ENCODE measurements at regions not wholly inside any gene's neighbourhood (a gene's known extent, or its start where the extent isn't known, plus 50 kb on each side); places are given as distances from the start of the nearest gene placed in this dataset.

- POLR2A ChIA-PET, result no interaction called here
- H4K20me1 ChIP-seq (replicated peaks; ENCODE audit: control insufficient read depth, insufficient read depth, low read length), result no peaks in the 10 kb centered on the region
- ATAC-seq (no peak), FAIRE-seq (no peak), DNase-seq (ENCODE audit: extremely low read depth in 1 of 4, low spot score in 3 of 4) (no peak)
- no peak overlapping the region for H3K9ac ChIP-seq (ENCODE audit: insufficient read depth in 1 of 2, low read depth in 2 of 2, low read length in 2 of 2)
- H3K4me3 ChIP-seq, result no peak overlapping the region
- TF ChIP-seq ZNF316 (IDR thresholded peaks at IDR 0.05), result no peak
- TF ChIP-seq CBX8 (IDR thresholded peaks at IDR 0.05; ENCODE audit: borderline replicate concordance, extremely low read depth, low read depth, low read length, poor library complexity, severe bottlenecking), result no peak
- no peak for TF ChIP-seq MCM2 (IDR thresholded peaks at IDR 0.05; ENCODE audit: low read depth)
- TF ChIP-seq MAX (CRISPR knock-in tag; IDR thresholded peaks at IDR 0.05), result no peak
- no peak for TF ChIP-seq RBFOX2 (IDR thresholded peaks at IDR 0.05; ENCODE audit: low read depth, low read length)
- TF ChIP-seq RBM34 (IDR thresholded peaks at IDR 0.05; ENCODE audit: borderline replicate concordance, insufficient read depth, low read length), result no peak
- TF ChIP-seq HEY1 (CRISPR knock-in tag; IDR thresholded peaks at IDR 0.05; ENCODE audit: borderline replicate concordance), result no peak
- TF ChIP-seq RFX7 (CRISPR knock-in tag; IDR thresholded peaks at IDR 0.05), result no peak
- TF ChIP-seq HCFC1 (IDR thresholded peaks at IDR 0.05; ENCODE audit: low read depth, low read length), result no peak
- TF ChIP-seq SUPT5H (IDR thresholded peaks at IDR 0.05), result no peak
- no peak for TF ChIP-seq ATF4 (CRISPR knock-in tag; IDR thresholded peaks at IDR 0.05)
- TF ChIP-seq ILF3 (IDR thresholded peaks at IDR 0.05; ENCODE audit: borderline replicate concordance), result no peak
- TF ChIP-seq EP300 (IDR thresholded peaks at IDR 0.05; ENCODE audit: low read length), result no peak
- TF ChIP-seq E4F1 (CRISPR knock-in tag; IDR thresholded peaks at IDR 0.05; ENCODE audit: borderline replicate concordance), result no peak
- no peak for TF ChIP-seq SAFB (IDR thresholded peaks at IDR 0.05; ENCODE audit: borderline replicate concordance, low read depth, low read length)
- no peak for TF ChIP-seq GABPB2 (CRISPR knock-in tag; conservative IDR thresholded peaks at IDR 0.05)
- TF ChIP-seq HNRNPH1 (optimal IDR thresholded peaks at IDR 0.05; ENCODE audit: low read depth, low read length), result no peak
- TF ChIP-seq HIVEP1 (CRISPR knock-in tag; IDR thresholded peaks at IDR 0.05), result no peak
- BruUV-seq (replicated peaks), result no TSS peak
- no peaks in the 10 kb centered on the region for H3K9me1 ChIP-seq (ENCODE audit: control insufficient read depth, insufficient read depth, low read length)
- H3K79me2 ChIP-seq (ENCODE audit: control insufficient read depth, insufficient read depth, low read length), result no peaks in the 10 kb centered on the region
- H3K27me3 ChIP-seq (ENCODE audit: control insufficient read depth in 2 of 2, insufficient read depth in 2 of 2, low read length in 2 of 2), result peaks cover 0 to 9% of the 10 kb centered on the region in 2 experiments; a peak in 3 of 5 replicates
- H3K4me1 ChIP-seq (replicated peaks in 1 of 2; ENCODE audit: control insufficient read depth in 2 of 2, insufficient read depth in 2 of 2, low read length in 2 of 2), result no peaks in the 10 kb centered on the region
- intact Hi-C loops (cut with micrococcal nuclease), result no loop called here
- no peak overlapping the region for H2AFZ ChIP-seq (ENCODE audit: low read depth, low read length)
- no peak overlapping the region for H3K4me2 ChIP-seq (ENCODE audit: insufficient read depth, low read length)
- no peak overlapping the region for H3K27ac ChIP-seq (ENCODE audit: extremely low read depth, low read depth, low read length)
- in situ Hi-C loops (cut with MboI), result no loop called here
- H3K36me3 ChIP-seq (ENCODE audit: control insufficient read depth, insufficient read depth, low read length), result no peaks in the 10 kb centered on the region
- CTCF ChIA-PET (ENCODE audit: low intra/inter-chr PET ratio), result no interaction called here
- no peaks in the 10 kb centered on the region for H3K9me3 ChIP-seq (replicated peaks; ENCODE audit: control insufficient read depth, insufficient read depth, low read depth, low read length)
Measured at GRCh38 chr3:5278666-5279065, 91.2 kb downstream of the EDEM1 start.
